ENCODE measurements at regions not wholly inside any gene's neighbourhood (a gene's known extent, or its start where the extent isn't known, plus 50 kb on each side); places are given as distances from the start of the nearest gene placed in this dataset.

DNA sequence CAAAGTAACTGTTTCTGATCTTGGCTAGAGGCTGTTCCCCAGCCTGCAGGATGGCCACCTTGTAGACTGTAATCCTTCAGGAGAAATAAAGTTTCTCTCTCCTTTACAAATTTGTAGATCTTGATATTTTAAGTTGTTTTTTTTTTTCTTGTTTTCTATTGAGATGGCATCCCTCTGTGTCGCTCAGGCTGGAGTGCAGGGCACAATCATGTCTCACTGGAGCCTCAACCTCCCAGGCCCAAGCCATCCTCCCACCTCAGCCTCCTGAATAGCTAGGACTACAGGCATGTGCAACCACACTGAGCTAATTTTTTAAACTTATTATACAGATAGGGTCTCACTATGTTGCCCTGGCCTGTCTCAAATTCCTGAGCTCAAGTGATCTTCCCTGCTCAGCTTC is 389.8 kb upstream of the LRRC4C start:
- in situ Hi-C loops (cut with MboI; ENCODE audit: low sequenced_read_pairs): no loop called here

DNA sequence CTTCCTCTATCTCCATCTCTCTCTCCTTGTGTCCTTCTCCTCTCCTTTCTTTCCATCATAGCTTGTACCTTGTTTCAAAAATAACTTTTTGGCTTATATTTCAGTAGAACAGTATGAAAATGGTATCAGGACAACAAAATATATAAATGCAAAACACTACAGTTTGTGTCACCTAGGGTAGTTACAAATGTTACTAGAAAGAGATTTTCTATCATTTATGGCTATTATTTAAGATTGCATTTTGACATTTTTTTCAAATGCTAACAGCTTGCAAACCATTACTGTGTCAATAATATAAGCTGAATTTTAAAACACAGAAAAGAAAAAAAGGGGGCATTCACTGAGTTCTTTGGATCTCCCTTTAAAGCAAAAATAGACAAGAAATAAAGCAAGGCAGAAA is 392.3 kb upstream of the LRRC4C start:
- in situ Hi-C loops (cut with MboI; ENCODE audit: low sequenced_read_pairs): no loop called here

DNA sequence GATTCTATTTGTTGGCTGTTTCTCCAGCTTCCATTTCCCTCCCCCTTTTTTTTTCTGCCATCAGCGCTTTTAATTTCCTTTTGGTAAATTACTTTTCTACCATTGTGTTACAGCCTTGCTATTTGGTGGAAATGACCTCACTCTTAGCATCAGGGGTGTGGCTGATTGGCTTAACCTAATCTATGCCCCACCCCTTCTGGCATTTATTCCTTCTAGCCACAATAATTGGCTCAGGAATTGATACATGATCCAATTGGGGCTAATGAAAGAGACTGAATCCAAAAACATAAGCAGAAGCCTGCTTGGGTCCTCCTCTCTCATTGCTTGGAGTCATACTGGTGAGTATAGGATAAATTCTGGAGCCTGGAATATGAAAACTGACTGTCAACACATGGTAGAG is 402.4 kb upstream of the LRRC4C start:
- in situ Hi-C loops (cut with MboI; ENCODE audit: low sequenced_read_pairs): no loop called here

DNA sequence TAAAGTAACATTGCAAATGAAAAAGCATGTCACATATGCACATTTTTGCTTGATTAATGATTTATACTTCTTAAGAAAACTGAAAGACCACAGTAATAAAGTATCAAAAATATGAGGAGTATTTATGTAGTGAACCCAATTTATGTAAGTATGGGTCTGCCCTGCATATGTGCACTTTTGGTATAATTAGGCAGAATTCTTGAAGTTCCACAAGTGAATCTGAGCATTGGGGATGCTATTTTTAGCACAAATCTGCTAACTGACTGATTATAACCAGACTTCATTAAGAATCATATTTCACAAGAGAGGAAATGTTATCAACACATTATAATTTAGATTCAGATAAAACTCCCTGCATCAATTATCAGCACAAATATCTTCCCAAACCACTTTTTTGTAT is 407.1 kb upstream of the LRRC4C start:
- in situ Hi-C loops (cut with MboI; ENCODE audit: low sequenced_read_pairs): no loop called here

DNA sequence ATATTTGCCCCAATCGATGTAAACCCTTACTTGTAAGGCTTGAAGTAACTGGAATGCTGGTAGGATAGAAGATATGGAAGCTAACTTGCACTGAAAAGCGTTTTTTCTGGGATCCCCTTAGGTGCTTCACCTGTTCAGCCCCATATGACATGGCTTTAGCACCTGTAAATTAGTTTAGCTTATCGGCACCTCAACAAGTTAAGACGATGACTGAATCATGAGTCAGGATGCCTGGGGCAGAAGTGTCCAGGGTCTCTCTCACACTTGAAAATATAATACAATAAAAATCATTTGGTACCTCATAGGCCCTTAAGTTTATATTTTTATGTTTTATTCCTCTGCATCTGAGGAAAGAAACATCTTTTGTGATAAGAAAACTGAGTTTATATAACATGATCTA is 409.2 kb upstream of the LRRC4C start:
- in situ Hi-C loops (cut with MboI; ENCODE audit: low sequenced_read_pairs): no loop called here

DNA sequence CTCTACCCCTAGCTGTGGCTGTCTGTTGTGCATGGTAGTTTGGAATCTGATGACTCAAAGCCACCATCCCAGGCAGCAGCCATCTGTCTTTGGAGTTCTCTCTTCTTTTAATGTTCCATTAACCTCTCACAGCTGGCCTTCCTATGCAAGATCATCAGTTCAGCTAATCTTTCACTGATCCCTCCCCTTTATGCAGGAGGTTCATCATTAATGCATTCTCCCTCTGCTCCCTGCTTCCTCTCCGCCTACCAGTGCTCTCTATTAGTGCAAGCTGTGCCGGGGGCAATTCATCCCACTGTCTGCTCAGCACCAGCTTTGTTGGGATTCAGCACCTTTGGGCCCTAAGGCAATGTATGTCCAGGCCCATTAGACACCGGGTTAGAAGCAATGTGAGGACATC is 413.0 kb upstream of the LRRC4C start:
- in situ Hi-C loops (cut with MboI; ENCODE audit: low sequenced_read_pairs): no loop called here

DNA sequence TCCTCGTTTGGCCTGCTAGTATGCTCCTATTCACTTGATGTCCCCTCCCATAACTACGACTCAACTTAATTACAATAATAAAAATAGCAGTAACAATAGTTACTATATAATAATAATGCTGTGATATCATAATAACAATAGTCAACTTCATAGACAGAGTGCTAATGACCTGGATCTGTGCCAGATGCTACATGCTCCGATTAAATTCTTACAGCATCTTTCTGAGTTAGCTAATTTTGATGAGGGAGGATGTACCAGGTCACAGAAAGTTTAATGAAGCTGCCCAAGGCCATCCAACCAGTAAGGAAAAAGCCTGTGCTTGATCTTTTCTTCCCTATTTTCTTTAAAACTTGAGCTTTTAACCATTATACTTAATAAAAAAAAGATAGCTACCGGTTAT is 413.4 kb upstream of the LRRC4C start:
- in situ Hi-C loops (cut with MboI; ENCODE audit: low sequenced_read_pairs): no loop called here

DNA sequence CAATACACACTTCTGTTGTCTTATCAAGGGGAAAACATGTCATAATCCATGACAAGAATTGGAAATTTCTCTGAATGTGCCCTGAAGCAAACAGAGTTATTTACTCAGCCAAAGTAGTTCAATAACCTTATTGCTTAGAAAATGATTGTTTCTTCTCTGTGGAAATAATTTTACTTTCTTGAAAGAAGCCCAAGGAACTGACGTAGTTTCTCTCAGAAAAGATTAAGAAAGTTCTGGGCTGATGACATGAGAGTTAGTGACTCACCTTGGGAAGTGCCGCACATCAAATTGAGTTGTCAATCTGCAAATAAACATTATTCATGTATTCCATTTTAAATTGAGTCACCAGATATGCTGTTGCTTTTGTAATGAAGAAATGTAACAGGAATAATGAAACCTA is 418.6 kb upstream of the LRRC4C start:
- in situ Hi-C loops (cut with MboI; ENCODE audit: low sequenced_read_pairs): no loop called here

DNA sequence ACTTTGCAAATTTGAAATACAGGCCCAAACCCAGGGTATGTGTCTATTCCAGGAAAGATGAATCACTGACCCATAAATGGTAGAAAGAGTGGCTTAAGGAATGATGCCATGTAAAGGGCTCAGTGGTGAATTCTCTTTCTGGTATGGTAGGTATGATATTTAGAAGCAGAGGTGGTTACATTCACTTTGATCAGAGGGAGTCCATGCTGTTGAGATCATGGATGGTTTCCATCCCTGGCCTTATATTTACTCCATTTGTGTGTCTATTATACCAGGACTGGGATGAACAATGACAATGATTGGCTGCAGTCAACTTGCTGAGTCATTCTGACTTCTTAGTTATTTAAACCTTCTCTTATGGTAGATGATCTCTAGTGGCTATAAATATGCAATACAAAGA is 419.8 kb upstream of the LRRC4C start:
- in situ Hi-C loops (cut with MboI; ENCODE audit: low sequenced_read_pairs): no loop called here

DNA sequence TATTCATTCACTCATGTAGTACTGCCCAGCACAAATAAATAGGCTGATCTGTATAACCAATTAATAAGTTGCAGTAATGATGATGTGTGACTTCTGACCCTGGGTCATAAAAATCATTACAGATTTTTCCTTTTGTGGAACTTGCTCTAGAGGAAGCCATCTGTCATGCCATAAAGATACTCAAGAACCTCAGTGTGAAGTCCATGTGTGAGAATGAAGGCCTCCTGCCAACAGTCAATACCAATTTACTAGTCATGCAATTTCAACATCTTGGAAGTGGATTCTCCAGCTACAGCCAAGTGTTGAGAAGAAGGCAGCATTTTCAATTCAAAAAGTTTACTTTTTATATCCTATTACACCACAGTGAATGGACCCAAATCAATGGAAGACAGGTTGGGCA is 435.6 kb upstream of the LRRC4C start:
- in situ Hi-C loops (cut with MboI; ENCODE audit: low sequenced_read_pairs): no loop called here

DNA sequence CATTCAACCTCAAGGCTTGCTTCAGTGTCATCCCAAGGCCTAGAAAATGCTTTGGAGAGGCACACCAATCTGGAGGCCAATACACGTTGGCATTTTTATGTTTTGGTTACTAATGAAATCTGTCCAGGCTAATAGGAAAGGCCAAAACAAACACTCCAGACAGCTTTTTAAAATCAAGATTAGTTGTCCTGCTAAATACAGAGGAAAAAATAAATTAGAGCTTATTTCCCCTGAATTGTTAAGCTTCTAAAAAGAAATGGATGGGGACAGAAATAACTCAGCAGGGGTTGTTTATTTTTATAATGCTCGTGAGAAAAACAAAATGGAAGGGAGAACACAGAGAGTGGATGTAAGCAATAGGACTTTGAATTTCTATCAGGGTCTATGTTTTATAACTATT is 438.5 kb upstream of the LRRC4C start:
- in situ Hi-C loops (cut with MboI; ENCODE audit: low sequenced_read_pairs): no loop called here

DNA sequence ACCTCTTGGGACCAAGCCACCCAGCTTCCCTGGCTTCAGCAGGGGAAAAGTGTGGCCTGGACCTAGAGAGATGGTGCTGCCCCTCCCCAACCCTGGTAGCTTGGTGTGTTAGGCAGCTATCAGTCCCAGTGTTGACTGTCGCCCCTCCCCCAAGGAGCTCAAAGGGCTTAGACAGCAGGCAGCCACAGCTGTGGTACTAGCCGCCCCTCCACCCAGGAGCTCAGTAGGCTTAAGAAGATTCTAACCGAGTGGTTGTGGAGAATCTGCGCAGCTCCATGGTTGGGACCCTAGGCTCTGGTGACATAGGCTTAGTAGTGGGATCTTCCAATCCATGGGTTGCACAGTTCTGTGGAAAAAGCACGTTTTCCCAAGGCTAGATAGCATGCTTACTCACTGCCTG is 458.4 kb upstream of the LRRC4C start:
- in situ Hi-C loops (cut with MboI; ENCODE audit: low sequenced_read_pairs): no loop called here

DNA sequence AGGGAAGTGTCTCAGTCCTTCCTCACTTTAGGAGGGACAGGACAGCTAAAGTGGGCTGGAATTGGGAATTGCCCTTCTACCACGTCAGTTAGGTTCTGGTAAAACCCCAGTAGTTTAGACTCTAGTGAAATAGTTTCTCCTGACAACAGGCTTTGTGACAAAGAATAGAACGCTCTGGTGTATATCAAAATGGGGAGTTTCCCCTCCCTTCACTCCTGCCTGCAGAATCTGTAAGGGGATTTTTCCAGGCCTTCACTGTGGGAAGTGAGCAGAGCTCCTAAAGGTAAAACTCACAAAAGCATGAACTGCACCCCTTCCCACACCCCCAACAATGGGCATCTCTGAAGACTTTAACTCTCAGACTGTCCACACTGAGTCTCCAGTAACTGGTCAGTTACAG is 460.9 kb upstream of the LRRC4C start:
- in situ Hi-C loops (cut with MboI; ENCODE audit: low sequenced_read_pairs): no loop called here

DNA sequence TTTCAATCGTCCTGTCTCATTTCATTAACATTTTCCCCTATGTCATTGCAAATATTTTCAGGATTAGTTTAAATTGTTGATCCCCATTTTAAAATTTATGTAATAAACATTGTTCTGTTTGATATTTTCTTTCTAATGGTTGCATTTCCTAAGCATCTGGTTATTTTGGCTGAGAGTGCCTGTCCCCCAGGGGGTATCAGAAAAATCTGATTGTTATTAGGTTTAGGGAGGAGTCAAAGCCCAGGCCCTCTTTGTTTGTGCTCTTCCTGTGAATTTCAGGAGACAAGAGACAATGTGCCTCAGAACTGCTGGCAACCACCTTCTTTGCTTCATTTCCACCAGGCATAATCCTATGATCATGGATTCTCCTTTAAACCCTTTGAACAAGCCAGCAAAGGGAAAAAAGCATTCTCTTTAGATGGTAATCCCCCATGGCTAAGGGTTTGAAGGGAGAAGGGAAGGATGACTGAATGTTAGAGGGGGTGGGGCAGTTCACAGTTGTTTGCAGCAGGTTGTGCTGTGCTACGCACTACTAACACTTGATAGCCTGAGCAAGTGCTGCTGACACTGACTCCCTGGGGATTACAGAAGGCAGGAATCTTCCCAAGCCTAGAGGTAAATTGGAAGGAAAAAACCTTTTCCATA is 462.4 kb upstream of the LRRC4C start:
- in situ Hi-C loops (cut with MboI; ENCODE audit: low sequenced_read_pairs): no loop called here

DNA sequence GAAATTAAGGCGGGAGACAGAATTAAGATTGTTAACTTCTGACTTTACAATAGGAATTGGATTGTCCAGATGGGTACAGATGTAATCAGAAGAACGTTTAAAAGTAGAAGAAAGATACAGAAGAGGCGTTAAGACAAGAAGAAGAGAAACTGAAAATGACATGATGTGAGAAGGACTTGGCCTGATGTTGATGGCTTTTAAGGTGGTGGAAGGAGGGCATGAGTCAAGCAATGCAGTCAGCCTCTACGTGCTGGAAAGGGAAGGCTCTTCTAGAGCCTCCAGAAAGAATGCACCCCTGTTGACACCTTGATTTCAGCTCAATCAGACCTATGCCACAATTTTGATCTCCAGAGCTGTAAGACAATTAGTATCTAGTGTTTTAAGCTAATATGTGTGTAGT is 466.9 kb upstream of the LRRC4C start:
- in situ Hi-C loops (cut with MboI; ENCODE audit: low sequenced_read_pairs): no loop called here

DNA sequence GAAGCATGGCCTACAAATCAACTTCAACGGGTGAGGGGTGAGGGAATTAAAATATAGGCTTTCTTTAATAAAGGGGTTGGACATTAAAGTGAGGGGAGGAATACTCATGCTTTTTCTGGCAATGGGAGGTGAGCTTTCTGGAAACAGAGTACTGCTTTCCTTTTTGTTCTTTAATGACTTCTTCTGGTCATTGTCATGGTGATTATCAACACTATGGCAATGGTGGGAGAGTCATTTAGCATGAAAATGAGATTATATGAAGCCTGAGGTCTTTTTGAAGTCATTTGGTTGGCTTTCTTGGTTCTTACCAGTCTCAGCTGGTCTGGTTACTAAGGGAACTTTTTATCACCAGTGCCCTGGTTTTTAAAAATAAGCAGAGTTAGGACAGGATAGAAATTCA is 475.8 kb upstream of the LRRC4C start:
- in situ Hi-C loops (cut with MboI; ENCODE audit: low sequenced_read_pairs): no loop called here

DNA sequence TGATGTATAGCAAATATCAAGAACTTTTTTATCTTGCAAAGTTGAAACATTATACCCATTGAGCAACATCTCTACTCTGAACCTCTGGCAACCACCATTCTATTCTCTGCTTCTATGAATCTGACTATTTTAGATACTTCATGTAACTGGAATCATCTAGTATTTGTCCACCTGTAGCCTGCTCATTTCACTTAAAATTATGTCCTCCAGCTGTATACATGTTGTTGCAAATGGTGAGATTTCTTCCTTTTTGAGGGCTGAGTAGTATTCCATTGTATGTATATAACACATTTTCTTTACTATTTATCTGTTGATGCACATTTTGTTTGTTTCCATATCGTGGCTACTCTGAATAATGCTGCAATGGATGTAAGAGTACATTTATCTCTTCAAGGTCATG is 476.3 kb upstream of the LRRC4C start:
- in situ Hi-C loops (cut with MboI; ENCODE audit: low sequenced_read_pairs): no loop called here

DNA sequence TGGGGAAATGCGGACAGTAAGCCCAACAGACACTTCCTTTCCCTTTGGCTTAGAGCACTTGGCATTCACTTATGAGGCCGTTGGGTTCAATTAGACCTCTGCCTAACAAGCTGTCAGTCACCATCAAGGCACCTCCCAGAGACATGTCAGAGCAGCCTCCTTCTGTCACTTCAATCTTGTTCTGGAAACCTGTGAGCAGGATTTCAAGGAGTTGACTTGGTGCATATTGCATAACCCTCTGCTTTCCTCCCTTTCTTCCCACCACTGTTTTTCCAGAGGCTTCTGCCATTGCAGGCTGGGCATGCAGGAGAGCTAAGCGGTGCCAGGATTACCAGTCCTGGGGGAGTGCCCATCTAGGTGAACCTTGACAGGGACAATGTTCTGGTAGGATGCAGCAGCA is 484.2 kb upstream of the LRRC4C start:
- in situ Hi-C loops (cut with MboI; ENCODE audit: low sequenced_read_pairs): no loop called here

DNA sequence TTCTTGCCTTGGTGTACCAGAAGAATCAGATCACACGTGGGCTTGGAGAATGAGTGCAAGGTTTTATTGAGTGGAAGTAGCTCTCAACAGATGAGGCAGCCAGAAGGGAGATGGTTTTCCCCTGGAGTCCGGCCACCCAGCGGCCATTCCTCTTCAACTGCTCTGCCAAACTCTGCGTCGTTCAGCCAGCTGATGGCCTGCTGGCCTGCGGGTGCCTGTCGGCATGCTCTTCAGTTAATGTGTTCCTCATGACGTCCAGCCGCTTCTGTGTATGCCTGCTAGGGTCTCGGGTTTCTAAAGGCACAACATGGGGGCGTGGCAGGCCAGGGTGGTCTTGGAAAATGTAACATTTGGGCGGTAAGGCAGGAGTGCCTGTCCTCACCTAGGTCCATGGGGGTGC is 487.9 kb upstream of the LRRC4C start:
- in situ Hi-C loops (cut with MboI; ENCODE audit: low sequenced_read_pairs): no loop called here

DNA sequence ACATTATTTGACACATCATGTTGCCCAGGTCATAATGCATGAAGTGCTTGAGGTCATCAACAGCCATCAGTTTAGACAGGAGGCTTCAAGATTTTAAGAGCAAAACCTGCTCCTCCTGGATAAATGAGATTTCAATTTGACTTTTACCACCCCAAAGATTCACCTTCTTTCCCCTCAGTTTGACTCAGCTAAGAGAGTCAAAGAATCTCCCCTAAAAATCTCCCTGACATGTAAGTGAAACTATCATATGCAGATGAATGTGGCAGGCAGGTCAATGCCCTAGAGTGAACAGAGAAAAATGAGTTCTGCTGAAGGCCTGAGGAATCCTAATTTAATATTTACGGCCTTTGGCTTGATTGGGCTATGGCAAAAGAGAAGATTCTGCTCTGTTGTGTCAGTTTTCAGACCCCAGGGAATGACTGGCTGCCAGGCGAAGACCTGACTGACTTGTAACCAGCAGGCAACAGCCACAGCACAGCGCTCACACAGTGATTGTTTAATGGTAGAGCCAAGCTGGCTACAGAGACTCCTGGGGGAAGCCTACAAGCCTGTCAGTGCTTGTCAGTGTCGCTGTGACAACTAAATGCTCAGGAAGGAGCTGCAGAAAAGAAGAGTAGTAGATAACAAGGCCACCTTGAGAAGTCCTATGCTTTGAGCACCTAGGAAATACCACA is 491.2 kb upstream of the LRRC4C start:
- in situ Hi-C loops (cut with MboI; ENCODE audit: low sequenced_read_pairs): no loop called here

DNA sequence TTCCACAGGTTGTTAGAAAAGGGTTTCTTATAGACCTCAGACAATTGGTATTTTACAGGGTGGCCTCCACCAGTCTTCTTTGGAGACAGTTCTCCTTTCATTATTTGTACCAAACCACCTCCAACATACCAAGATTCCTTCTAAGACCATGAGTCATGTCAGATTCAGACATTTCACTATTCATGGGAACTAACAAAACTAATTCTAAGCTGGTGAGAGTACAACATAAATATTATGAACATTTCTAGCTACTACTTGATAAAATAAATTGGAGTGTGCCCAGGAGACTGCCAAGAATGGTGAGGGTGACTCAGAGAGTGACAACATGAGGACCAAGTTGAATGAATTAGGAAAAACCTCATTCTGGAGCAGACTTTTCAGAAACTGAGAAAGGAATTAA is 494.6 kb upstream of the LRRC4C start:
- in situ Hi-C loops (cut with MboI; ENCODE audit: low sequenced_read_pairs): no loop called here

DNA sequence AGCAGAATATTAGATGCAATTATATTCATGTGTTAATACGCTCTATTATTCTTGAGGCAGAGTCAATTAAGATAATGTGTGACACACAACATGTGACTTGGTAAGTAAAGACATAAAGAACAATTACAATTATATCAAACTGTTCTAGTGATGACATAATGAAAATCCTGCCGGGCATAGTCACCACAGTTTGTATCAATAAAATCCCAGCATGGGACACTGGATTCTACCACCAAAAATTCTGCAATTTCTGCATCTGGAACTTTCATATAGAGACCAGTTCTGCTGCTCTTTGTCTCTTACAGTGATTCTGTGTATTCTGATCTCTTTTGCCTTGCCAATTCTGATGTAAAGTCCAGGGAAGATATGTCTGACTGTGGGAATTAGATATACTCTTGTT is 495.6 kb upstream of the LRRC4C start:
- in situ Hi-C loops (cut with MboI; ENCODE audit: low sequenced_read_pairs): no loop called here

All from HL-60/S4 treated with phorbol 12-myristate 13-acetate at 8.2 ng/mL for 4 days and 3 days (cell line).